Mesendoderm (in vitro differentiated cells): ENCODE measurements at regions not wholly inside any gene's neighbourhood (a gene's known extent, or its start where the extent isn't known, plus 50 kb on each side); places are given as distances from the start of the nearest gene placed in this dataset.

Source experiments
- DNase-seq: peaks from one replicate; pipeline ENCODE4 v3.0.0; 2013
- H2AK5ac ChIP-seq: 2 replicates; pipeline ENCODE4 v1.6.1; 2013; ENCODE audit warnings: low read length, inconsistent platforms
- H2BK120ac ChIP-seq: 2 replicates; pipeline ENCODE4 v1.6.1; 2013; ENCODE audit warnings: low read depth, mild to moderate bottlenecking, low read length, moderate library complexity, mixed read lengths
- H2BK15ac ChIP-seq: replicated peaks from 2 replicates; pipeline ENCODE4 v1.6.1; 2013; ENCODE audit warnings: low read depth, mild to moderate bottlenecking, moderate library complexity
- H2BK5ac ChIP-seq: 2 replicates; pipeline ENCODE4 v1.6.1; 2013; ENCODE audit warnings: low read length, inconsistent platforms
- H3K18ac ChIP-seq: 2 replicates; pipeline ENCODE4 v1.6.1; 2013; ENCODE audit warnings: mild to moderate bottlenecking, low read length, mixed read lengths
- H3K23ac ChIP-seq: one replicate; pipeline ENCODE4 v1.6.1; 2013; ENCODE audit warnings: low read length
- H3K27ac ChIP-seq: 2 replicates; pipeline ENCODE4 v1.5.1; 2013; ENCODE audit warnings: low read depth, mild to moderate bottlenecking, inconsistent platforms, low read length, moderate library complexity
- H3K27me3 ChIP-seq: 2 replicates; pipeline ENCODE4 v1.6.1; 2013; ENCODE audit warnings: low read length, control low read depth, mild to moderate bottlenecking, inconsistent platforms; ENCODE audit not compliant: insufficient read depth, poor library complexity
- H3K36me3 ChIP-seq: 2 replicates; pipeline ENCODE4 v1.6.1; 2013; ENCODE audit warnings: low read length, inconsistent platforms; ENCODE audit not compliant: control insufficient read depth, insufficient read depth
- H3K4ac ChIP-seq: one replicate; pipeline ENCODE4 v1.6.1; 2013; ENCODE audit warnings: low read depth, mild to moderate bottlenecking, low read length, moderate library complexity
- H3K4me1 ChIP-seq: 2 replicates; pipeline ENCODE4 v1.6.1; 2013; ENCODE audit warnings: low read depth, low read length, inconsistent platforms; ENCODE audit not compliant: control insufficient read depth
- H3K4me2 ChIP-seq: 2 replicates; pipeline ENCODE4 v1.6.1; 2013; ENCODE audit warnings: low read length
- H3K4me3 ChIP-seq: 2 replicates; pipeline ENCODE4 v1.5.1; 2013; ENCODE audit warnings: mild to moderate bottlenecking, low read length
- H3K56ac ChIP-seq: one replicate; pipeline ENCODE4 v1.6.1; 2013; ENCODE audit warnings: low read length
- H3K79me1 ChIP-seq: 2 replicates; pipeline ENCODE4 v1.6.1; 2013; ENCODE audit warnings: low read length, inconsistent platforms
- H3K79me2 ChIP-seq: 2 replicates; pipeline ENCODE4 v1.6.1; 2013; ENCODE audit warnings: mild to moderate bottlenecking, low read length; ENCODE audit not compliant: control insufficient read depth, insufficient read depth
- H3K9ac ChIP-seq: 2 replicates; pipeline ENCODE4 v1.6.1; 2013; ENCODE audit warnings: low read length, inconsistent platforms
- H4K5ac ChIP-seq: one replicate; pipeline ENCODE4 v1.6.1; 2013; ENCODE audit warnings: low read length
- H4K8ac ChIP-seq: one replicate; pipeline ENCODE4 v1.6.1; 2013; ENCODE audit warnings: low read depth, mild to moderate bottlenecking, control low read depth, low read length, moderate library complexity
- whole genome bisulfite sequencing: extraction: QIAGEN DNeasy Blood & Tissue Kit; methylation state at CpG from one replicate; pipeline ENCODE4 v1.1.7; 2013; ENCODE audit warnings: low lambda C conversion rate, missing lambda C conversion rate; ENCODE audit not compliant: insufficient coverage; ENCODE audit errors: extremely low coverage; 5-methylcytosine and 5-hydroxymethylcytosine counted together

DNA sequence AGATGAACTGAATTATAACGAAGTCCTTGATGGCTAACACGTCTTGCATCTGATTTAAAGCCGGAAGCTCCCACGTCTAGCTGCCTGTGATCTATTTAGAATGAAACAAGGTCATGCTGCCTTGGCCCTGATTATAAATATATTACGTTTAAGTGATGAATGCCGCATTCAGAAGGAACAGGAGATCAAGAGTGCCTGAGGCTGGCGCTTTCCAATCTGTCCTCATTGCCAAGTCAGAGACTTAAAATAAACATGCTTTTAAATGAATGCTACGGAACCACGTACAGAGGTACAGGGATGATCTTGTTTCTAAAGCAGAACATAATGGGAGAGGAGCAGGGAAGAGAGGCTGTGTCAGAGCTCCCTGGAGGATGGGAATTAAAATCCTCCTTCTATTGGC lies 292.8 kb downstream of the TLE1 start:
- Histone ChIP-seq H3K27ac (no peak overlapping the region), H3K4me1 (peaks cover 7% of the 10 kb centered on the region)
- WGBS = no CpG with 5 or more reads among the region's 9 CpGs

DNA sequence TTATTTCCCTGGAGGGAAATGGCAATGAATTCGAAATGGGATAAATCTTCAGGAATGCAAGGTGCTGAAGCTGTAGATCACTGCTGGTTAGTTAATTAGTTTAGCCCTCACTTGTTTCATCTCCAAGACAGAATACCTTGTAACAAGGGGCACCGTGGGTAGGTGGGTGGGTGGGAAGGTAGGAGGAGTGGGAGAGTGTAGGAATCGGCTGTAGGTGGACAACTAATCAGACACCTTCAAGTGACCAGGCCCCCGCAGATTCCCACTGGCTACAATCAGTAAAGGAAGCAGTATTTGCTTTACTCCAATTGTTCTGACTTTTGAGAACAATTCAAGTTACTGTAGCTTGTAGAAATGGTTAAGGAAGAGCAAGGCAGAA lies 293.7 kb downstream of the TLE1 start:
- no peak overlapping the region for H3K9ac ChIP-seq
- no peaks in the 10 kb centered on the region for H3K79me1 ChIP-seq
- no peak overlapping the region for H2AK5ac ChIP-seq
- no peak overlapping the region for H4K5ac ChIP-seq
- no peak overlapping the region for H2BK5ac ChIP-seq
- H4K8ac ChIP-seq = no peak overlapping the region
- H3K79me2 ChIP-seq = no peaks in the 10 kb centered on the region
- H3K4me3 ChIP-seq = no peak overlapping the region
- no peak overlapping the region for H3K18ac ChIP-seq
- no peak for DNase-seq
- H2BK15ac ChIP-seq = no peak overlapping the region
- H3K4ac ChIP-seq = no peak overlapping the region
- H3K4me1 ChIP-seq = peaks cover 11% of the 10 kb centered on the region
- no peak overlapping the region for H3K23ac ChIP-seq
- no peak overlapping the region for H2BK120ac ChIP-seq
- no peak overlapping the region for H3K4me2 ChIP-seq
- no peak overlapping the region for H3K56ac ChIP-seq
- no peak overlapping the region for H3K27ac ChIP-seq
- no peaks in the 10 kb centered on the region for H3K36me3 ChIP-seq
- WGBS = no CpG with 5 or more reads among the region's 4 CpGs
- H3K27me3 ChIP-seq = no peaks in the 10 kb centered on the region

More for the DNA sequence above, 292.8 kb downstream of the TLE1 start:
- no peak overlapping the region for H2BK120ac ChIP-seq
- no peak overlapping the region for H3K23ac ChIP-seq
- no peak overlapping the region for H2AK5ac ChIP-seq
- H3K36me3 ChIP-seq = no peaks in the 10 kb centered on the region
- H2BK15ac ChIP-seq = no peak overlapping the region
- no peak overlapping the region for H3K4ac ChIP-seq
- no peaks in the 10 kb centered on the region for H3K27me3 ChIP-seq
- no peak overlapping the region for H4K8ac ChIP-seq
- no peak for DNase-seq
- H3K56ac ChIP-seq = no peak overlapping the region
- H3K18ac ChIP-seq = no peak overlapping the region
- H3K79me2 ChIP-seq = no peaks in the 10 kb centered on the region
- no peak overlapping the region for H3K9ac ChIP-seq
- H3K4me2 ChIP-seq = no peak overlapping the region
- H2BK5ac ChIP-seq = no peak overlapping the region
- no peaks in the 10 kb centered on the region for H3K79me1 ChIP-seq
- no peak overlapping the region for H3K4me3 ChIP-seq
- H4K5ac ChIP-seq = no peak overlapping the region

DNA sequence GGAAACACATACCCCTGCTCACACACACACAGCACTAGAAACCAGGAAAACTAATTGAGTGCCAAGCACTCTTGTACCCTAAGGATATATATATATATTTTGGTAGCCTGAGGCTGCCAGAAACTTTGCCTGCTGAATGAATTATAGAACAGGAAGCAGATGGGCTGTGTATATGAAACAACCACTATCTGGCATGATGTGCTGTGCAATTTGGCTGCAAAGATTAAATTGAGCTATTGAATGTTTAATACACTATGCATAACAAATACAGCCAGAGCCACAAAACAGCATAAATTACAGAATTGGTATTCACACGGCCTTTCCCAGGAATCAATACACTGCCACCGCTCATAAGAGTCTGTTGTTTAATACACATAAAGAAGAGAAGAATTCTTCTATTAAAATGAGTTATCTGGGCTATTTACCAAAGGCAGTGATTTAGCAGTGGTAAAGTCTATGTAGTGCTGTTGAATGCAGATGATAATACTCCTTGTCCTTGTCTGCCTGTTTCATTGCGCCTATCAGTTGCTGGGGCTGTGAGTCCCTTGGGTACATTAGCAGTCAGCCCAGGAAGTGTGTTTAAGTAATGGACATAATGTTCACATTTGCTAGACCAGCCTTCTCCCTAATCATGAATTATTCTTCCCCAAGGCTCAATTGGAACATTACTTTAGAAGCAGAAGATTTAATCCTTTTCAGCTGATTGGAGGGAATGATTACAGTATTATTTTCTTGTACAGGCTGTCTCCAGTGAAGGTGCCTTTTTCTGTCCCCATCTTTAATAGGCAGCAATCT lies 294.3 kb downstream of the TLE1 start:
- Histone ChIP-seq H3K36me3 (no peaks in the 10 kb centered on the region), H3K4ac (no peak overlapping the region), H2BK15ac (no peak overlapping the region), H3K27me3 (no peaks in the 10 kb centered on the region), H3K4me2 (no peak overlapping the region), H3K56ac (no peak overlapping the region), H3K79me1 (no peaks in the 10 kb centered on the region), H3K4me1 (peaks cover 14% of the 10 kb centered on the region), H3K23ac (no peak overlapping the region), H2BK120ac (no peak overlapping the region), H3K4me3 (no peak overlapping the region), H3K18ac (peak overlapping the region; percentile 16), H2BK5ac (peak overlapping the region; percentile 13), H4K8ac (no peak overlapping the region), H3K27ac (no peak overlapping the region), H3K79me2 (no peaks in the 10 kb centered on the region), H2AK5ac (no peak overlapping the region), H4K5ac (no peak overlapping the region), H3K9ac (no peak overlapping the region)
- DNase-seq = no peak
- WGBS = no CpG with 5 or more reads among the region's 3 CpGs

DNA sequence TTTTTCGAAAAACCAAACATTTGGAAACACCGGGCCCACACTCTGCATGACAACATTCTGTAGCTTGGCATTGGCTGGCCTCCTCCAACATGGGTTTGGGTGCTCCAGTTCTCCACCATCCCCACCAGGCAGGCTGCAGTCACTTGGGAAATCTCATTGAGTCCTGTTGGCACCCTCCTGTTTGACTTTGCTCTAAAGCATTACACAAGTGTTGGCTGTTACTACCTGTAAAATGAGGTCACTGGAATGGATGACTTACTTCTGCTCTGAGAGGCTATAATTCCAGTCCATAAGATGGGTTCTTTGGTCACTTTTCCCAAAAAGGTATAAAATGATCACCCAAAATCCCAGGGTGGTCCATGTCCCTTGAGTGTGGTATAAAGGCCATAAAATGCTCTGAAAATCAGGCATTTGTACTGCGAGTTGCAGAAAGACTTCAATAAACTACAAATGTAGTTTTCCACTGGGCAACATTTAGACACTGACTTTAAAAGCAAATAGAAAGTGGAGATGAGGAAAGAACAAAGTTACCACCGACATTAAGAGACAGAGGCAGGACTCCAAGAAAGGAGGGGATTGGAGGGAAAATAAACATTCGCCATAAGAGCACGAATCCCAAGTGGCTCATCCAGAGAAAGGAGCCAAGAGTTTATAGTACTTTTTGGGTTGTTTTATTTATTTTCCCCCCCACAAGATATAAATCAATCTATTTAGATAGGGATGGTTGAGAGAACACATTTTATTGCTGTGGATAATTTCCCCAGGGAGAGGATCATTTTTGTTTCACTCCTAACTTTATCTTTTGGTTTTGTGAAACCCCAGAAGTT lies 295.1 kb downstream of the TLE1 start:
- Histone ChIP-seq H3K27me3 (no peaks in the 10 kb centered on the region), H4K8ac (no peak overlapping the region), H3K4ac (no peak overlapping the region), H3K4me1 (peaks cover 20% of the 10 kb centered on the region), H3K36me3 (no peaks in the 10 kb centered on the region), H3K4me3 (no peak overlapping the region), H4K5ac (no peak overlapping the region), H3K18ac (peak overlapping the region; percentile 76), H3K79me2 (no peaks in the 10 kb centered on the region), H3K9ac (no peak overlapping the region), H2AK5ac (no peak overlapping the region), H2BK5ac (no peak overlapping the region), H3K79me1 (no peaks in the 10 kb centered on the region), H3K27ac (no peak overlapping the region), H2BK120ac (no peak overlapping the region), H2BK15ac (no peak overlapping the region), H3K56ac (peak overlapping the region; percentile 2), H3K4me2 (no peak overlapping the region), H3K23ac (no peak overlapping the region)
- no peak for DNase-seq
- no CpG with 5 or more reads among the region's 6 CpGs for WGBS

DNA sequence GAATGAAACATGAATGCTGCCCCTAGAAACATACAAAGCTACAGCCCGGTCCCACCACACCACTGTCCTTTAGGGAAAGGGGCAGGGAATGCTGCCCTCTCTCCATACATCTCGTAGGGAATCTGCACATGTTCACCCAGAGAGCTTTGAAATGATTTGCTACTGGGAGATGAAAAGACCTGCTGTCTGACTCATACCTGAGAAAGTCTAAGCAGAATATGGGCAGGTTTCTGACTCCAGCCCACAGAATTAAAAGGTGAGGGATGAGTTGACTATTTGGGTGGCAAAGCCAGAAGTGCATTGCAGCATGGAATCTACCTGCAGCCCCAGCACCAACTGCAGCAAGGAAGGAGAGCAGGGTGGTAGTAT lies 297.9 kb downstream of the TLE1 start:
- H3K27me3 ChIP-seq = no peaks in the 10 kb centered on the region
- no peak overlapping the region for H3K56ac ChIP-seq
- WGBS = no CpG with 5 or more reads among the region's 2 CpGs
- no peak overlapping the region for H3K4me2 ChIP-seq
- no peak overlapping the region for H4K8ac ChIP-seq
- H3K79me2 ChIP-seq = no peaks in the 10 kb centered on the region
- H3K9ac ChIP-seq = no peak overlapping the region
- H3K36me3 ChIP-seq = no peaks in the 10 kb centered on the region
- peak overlapping the region; percentile 18 for H3K27ac ChIP-seq
- no peak overlapping the region for H3K4me3 ChIP-seq
- peak overlapping the region; percentile 46 for H3K18ac ChIP-seq
- peaks cover 20% of the 10 kb centered on the region for H3K4me1 ChIP-seq
- peak overlapping the region; percentile 85 for H3K4ac ChIP-seq
- no peaks in the 10 kb centered on the region for H3K79me1 ChIP-seq
- H2AK5ac ChIP-seq = no peak overlapping the region
- peak overlapping the region; percentile 51 for H2BK5ac ChIP-seq
- DNase-seq = no peak
- no peak overlapping the region for H3K23ac ChIP-seq
- H2BK15ac ChIP-seq = no peak overlapping the region
- H4K5ac ChIP-seq = no peak overlapping the region
- peak overlapping the region; percentile 69 for H2BK120ac ChIP-seq
